ENCODE measurements at regions not wholly inside any gene's neighbourhood (a gene's known extent, or its start where the extent isn't known, plus 50 kb on each side); places are given as distances from the start of the nearest gene placed in this dataset.

DNA sequence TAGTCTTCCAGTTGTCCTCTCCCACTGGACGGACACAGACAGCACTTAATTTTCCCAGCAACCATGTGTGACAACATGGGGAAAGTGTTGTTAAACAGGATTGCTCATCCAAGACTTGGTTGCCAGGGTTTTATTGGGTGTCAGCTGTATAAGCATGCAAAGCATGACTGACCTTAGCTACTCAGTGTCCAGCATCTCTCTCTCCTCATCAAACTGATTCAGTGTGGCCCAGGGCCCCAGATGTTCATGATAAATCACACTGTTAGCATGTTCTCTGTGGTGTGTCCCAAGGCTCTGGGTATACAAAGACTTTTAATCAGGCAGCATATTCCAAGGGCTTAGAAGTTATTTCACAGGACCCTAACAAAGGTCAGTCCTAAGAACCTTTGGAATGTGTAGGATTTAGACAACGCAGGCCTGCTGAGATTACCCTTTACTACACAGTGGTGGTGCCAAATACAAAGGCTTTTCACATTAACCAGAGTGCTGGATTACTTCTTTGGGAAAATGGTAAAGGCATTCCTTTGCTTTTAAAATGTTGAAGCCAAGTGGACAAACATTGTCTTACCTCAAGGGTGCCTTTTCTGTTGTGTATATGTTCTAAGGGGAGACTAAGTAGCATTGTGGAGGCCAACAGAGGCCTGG is 213.3 kb downstream of the GLUD2 start:
- no peak for DNase-seq (ENCODE audit: low read depth, low spot score)
- TF ChIP-seq, protein P1, sequence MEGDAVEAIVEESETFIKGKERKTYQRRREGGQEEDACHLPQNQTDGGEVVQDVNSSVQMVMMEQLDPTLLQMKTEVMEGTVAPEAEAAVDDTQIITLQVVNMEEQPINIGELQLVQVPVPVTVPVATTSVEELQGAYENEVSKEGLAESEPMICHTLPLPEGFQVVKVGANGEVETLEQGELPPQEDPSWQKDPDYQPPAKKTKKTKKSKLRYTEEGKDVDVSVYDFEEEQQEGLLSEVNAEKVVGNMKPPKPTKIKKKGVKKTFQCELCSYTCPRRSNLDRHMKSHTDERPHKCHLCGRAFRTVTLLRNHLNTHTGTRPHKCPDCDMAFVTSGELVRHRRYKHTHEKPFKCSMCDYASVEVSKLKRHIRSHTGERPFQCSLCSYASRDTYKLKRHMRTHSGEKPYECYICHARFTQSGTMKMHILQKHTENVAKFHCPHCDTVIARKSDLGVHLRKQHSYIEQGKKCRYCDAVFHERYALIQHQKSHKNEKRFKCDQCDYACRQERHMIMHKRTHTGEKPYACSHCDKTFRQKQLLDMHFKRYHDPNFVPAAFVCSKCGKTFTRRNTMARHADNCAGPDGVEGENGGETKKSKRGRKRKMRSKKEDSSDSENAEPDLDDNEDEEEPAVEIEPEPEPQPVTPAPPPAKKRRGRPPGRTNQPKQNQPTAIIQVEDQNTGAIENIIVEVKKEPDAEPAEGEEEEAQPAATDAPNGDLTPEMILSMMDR (IDR thresholded peaks at IDR 0.05; ENCODE audit: low read depth, low read length) = no peak
- in situ Hi-C loops (cut with HindIII; ENCODE audit: low sequenced_read_pairs) = no loop called here
- no peak overlapping the region for H3K4me3 ChIP-seq (ENCODE audit: low read depth, low read length)

DNA sequence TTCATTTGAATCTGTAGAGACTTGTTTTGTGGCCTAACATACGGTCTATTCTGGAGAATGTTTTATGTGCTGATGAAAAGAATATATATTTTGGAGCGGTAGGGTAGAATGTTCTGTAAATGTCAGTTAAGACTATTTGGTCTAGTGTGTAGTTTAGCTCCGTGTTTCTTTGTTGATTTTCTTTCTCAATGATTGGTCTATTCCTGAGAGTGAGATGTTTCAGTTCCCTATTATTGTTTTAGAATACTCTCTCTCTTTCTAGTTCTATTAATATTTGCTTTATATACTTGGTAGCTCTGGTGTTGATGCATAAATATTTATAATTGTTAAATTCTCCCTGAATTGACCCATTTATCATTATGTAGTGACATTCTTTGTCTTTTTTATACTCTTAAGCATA is 236.5 kb downstream of the GLUD2 start:
- no peak for DNase-seq (ENCODE audit: low read depth, low spot score)
- in situ Hi-C loops (cut with HindIII; ENCODE audit: low sequenced_read_pairs) = no loop called here
- H3K4me3 ChIP-seq (ENCODE audit: low read depth, low read length) = no peak overlapping the region
- TF ChIP-seq, protein P1 (IDR thresholded peaks at IDR 0.05; ENCODE audit: low read depth, low read length) = no peak

DNA sequence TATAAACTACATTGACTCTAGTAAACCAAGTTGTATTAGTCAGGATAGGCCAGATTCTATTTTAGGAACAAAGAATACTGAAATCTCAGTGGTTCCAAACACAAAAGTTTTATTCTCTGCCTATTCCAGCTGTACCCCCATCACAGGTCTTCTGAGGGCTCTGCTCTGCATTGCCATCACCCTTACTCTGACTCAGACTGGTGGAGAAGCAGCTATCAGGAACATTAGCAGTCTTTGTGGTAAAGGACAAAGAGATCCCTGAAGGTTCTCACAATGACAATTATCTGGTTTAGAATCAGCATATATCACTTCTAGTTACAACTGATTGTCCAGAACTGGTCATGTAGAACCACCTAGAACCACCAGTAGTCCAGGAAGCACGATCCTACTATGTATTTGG is 251.1 kb downstream of the GLUD2 start:
- TF ChIP-seq, protein P1 (IDR thresholded peaks at IDR 0.05; ENCODE audit: low read depth, low read length) = no peak
- no peak overlapping the region for H3K4me3 ChIP-seq (ENCODE audit: low read depth, low read length)
- in situ Hi-C loops (cut with HindIII; ENCODE audit: low sequenced_read_pairs) = no loop called here
- no peak for DNase-seq (ENCODE audit: low read depth, low spot score)

DNA sequence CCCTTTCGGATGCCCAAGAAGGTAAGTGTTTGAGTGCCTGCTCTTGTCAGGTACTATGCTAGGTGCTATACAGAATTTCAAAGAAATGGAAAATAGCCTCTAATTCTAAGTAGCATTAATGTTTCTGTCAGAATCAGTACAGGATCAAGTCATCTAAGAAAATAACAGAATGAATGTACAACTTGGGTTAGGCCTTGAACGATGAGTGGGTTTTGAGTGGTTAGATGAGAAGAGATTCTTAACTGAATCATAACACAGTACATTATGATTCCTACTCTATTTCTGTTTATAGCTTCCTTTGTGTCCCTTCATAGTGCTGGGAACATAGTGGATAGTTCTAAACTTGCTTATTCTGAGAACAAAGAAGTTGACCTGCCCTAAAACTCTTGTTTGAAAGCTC is 253.9 kb downstream of the GLUD2 start:
- no peak for DNase-seq (ENCODE audit: low read depth, low spot score)
- H3K4me3 ChIP-seq (ENCODE audit: low read depth, low read length) = no peak overlapping the region
- in situ Hi-C loops (cut with HindIII; ENCODE audit: low sequenced_read_pairs) = no loop called here
- TF ChIP-seq, protein P1 (IDR thresholded peaks at IDR 0.05; ENCODE audit: low read depth, low read length) = no peak

GRCh38 chrX:121301822-121302221 is 254.4 kb downstream of the GLUD2 start:
- in situ Hi-C loops (cut with HindIII; ENCODE audit: low sequenced_read_pairs) = no loop called here
- TF ChIP-seq, protein P1 (IDR thresholded peaks at IDR 0.05; ENCODE audit: low read depth, low read length) = no peak
- DNase-seq (ENCODE audit: low read depth, low spot score) = no peak
- H3K4me3 ChIP-seq (ENCODE audit: low read depth, low read length) = no peak overlapping the region

DNA sequence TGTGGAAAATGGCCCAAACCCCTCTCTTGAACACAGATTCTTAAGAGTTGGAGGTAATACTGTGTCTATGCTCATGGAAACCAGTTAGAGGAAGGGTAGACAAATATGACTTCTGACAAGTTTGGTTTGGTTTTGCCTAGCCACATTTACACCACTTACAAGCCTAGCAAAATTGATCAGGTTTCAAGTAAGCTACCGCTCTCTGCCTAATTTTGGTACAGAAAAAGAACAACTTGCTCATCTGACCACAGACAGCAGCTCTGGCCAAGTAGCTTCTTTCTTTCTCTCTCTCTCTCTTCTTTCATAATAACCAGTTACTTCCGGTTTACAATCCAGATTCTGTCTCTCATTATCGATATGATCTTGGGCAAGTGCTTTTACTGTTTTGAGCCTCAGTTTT is 260.0 kb downstream of the GLUD2 start:
- in situ Hi-C loops (cut with HindIII; ENCODE audit: low sequenced_read_pairs) = no loop called here
- no peak overlapping the region for H3K4me3 ChIP-seq (ENCODE audit: low read depth, low read length)
- TF ChIP-seq, protein P1 (IDR thresholded peaks at IDR 0.05; ENCODE audit: low read depth, low read length) = no peak
- no peak for DNase-seq (ENCODE audit: low read depth, low spot score)
